Muscle layer of duodenum (tissue), 2 donors: ENCODE measurements at regions not wholly inside any gene's neighbourhood (a gene's known extent, or its start where the extent isn't known, plus 50 kb on each side); places are given as distances from the start of the nearest gene placed in this dataset.

ENCODE experiments used
- H3K27ac ChIP-seq: one replicate; pipeline ENCODE4 v1.7.0; 2013; ENCODE audit warnings: mild to moderate bottlenecking, low read length
- H3K27me3 ChIP-seq: one replicate; pipeline ENCODE4 v1.7.0; 2013; ENCODE audit warnings: low read depth, mild to moderate bottlenecking, control low read depth, low read length
- H3K36me3 ChIP-seq, 2 donors: one replicate each; pipeline ENCODE4 v1.7.0; 2013; ENCODE audit warnings: low read length in 2 of 2, control low read depth in 1 of 2, mild to moderate bottlenecking in 1 of 2; ENCODE audit not compliant: insufficient read depth in 2 of 2, control insufficient read depth in 1 of 2
- H3K4me1 ChIP-seq, 2 donors: one replicate each; pipeline ENCODE4 v1.7.0; 2013; ENCODE audit warnings: low read length in 2 of 2, mild to moderate bottlenecking in 2 of 2, control low read depth in 1 of 2, moderate library complexity in 1 of 2; ENCODE audit not compliant: insufficient read depth in 2 of 2, control insufficient read depth in 1 of 2
- H3K4me3 ChIP-seq, 2 donors: one replicate each; pipeline ENCODE4 v1.7.0; 2013; ENCODE audit warnings: low read length in 2 of 2, low read depth in 1 of 2, mild to moderate bottlenecking in 1 of 2
- H3K9me3 ChIP-seq, 2 donors: one replicate each; pipeline ENCODE4 v1.7.0; 2013; ENCODE audit warnings: low read length in 2 of 2, control low read depth in 1 of 2, mild to moderate bottlenecking in 1 of 2; ENCODE audit not compliant: control insufficient read depth in 1 of 2
- donor health status: healthy.

GRCh38 chr2:226001716-226002115, 602.2 kb downstream of the NYAP2 start:
- H3K27ac ChIP-seq = no peak overlapping the region
- H3K36me3 ChIP-seq = no peaks in the 10 kb centered on the region
- no peaks in the 10 kb centered on the region for H3K9me3 ChIP-seq
- H3K4me3 ChIP-seq = no peak overlapping the region
- no peaks in the 10 kb centered on the region for H3K4me1 ChIP-seq
- no peaks in the 10 kb centered on the region for H3K27me3 ChIP-seq

GRCh38 chr2:225999692-226000091, 600.2 kb downstream of the NYAP2 start:
- Histone ChIP-seq H3K4me3 (no peak overlapping the region), H3K4me1 (peaks cover 0 to 3% of the 10 kb centered on the region in 2 donors), H3K36me3 (no peaks in the 10 kb centered on the region), H3K27ac (no peak overlapping the region), H3K27me3 (no peaks in the 10 kb centered on the region), H3K9me3 (no peaks in the 10 kb centered on the region)

DNA sequence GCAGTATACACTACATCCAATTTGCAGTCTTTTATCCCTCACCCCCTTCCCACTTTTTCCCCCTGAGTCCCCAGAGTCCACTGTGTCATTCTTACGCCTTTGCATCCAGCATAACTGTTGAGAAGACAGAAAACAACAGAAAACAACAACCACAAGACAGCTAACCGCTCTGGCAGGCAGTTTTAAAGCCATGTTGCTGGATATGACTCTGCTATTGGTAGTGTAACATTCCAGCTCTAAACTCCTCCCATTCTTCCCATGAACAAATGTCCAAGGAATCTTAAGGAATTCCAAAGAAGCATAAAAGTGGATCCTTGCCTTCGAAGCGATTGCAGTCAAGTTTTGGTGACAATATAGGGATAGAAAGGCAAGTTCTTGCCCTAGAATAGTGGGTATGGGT, 599.1 kb downstream of the NYAP2 start:
- Histone ChIP-seq H3K4me3 (no peak overlapping the region), H3K27ac (no peak overlapping the region), H3K27me3 (no peaks in the 10 kb centered on the region), H3K36me3 (no peaks in the 10 kb centered on the region), H3K9me3 (no peaks in the 10 kb centered on the region), H3K4me1 (peaks cover 0 to 3% of the 10 kb centered on the region in 2 donors)

- Histone ChIP-seq H3K4me1 (peaks cover 0 to 3% of the 10 kb centered on the region in 2 donors), H3K27me3 (no peaks in the 10 kb centered on the region), H3K9me3 (no peaks in the 10 kb centered on the region), H3K36me3 (no peaks in the 10 kb centered on the region), H3K4me3 (no peak overlapping the region), H3K27ac (no peak overlapping the region)
Observed at GRCh38 chr2:225998116-225998515, 598.6 kb downstream of the NYAP2 start.

DNA sequence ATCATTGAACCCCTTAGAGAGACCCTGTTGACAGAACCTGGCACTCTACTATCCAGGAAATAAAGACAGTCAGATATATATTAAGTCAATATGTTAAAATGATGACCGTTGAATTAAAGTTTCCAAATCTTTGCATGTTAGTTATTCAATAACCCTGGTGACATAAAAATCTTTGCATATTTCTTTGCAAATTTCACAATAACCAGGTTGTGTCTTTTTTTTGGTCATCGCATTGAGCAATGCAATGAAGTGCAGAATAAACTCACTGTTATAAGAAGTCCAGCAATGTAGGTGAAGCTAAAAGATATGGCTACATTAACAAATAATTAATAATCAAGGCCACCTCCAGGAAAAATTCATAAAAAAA, 596.9 kb downstream of the NYAP2 start:
- Histone ChIP-seq H3K27me3 (no peaks in the 10 kb centered on the region), H3K9me3 (no peaks in the 10 kb centered on the region), H3K4me3 (no peak overlapping the region), H3K36me3 (no peaks in the 10 kb centered on the region), H3K27ac (no peak overlapping the region), H3K4me1 (peaks cover 0 to 3% of the 10 kb centered on the region in 2 donors)

DNA sequence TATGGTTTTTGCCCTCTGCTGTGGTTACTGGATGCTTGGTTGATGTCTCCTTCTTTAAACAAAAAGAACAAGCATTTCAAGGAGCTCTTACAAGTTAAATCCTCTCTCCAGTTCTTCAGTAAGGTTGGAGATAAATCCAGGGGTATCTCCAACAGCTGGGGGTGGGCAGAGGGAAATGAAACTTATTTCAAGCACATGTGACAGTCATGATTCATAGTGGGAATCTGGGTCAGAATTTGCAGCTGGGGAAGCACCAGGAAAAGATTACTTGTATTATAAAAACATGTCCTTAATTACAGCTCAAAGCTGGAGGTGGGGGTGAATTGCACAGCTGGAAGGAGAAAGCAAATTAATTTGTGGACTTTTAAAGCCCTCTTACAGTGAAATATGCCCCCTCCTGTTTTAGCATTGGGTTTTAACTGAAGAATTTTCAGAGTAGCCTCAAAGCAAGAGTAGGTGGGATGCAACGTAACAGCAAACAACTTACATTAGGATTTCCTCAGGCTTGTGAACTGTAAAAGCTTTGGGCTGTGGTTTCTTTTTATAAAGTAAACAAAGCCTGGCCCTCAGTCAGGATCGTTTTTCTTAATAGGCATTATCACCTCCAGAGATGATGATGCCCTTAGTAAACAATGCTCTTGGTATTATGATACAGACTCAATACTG, 596.4 kb downstream of the NYAP2 start:
- Histone ChIP-seq H3K4me1 (peaks cover 0 to 3% of the 10 kb centered on the region in 2 donors), H3K9me3 (no peaks in the 10 kb centered on the region), H3K27me3 (no peaks in the 10 kb centered on the region), H3K36me3 (no peaks in the 10 kb centered on the region), H3K4me3 (no peak overlapping the region), H3K27ac (no peak overlapping the region)

DNA sequence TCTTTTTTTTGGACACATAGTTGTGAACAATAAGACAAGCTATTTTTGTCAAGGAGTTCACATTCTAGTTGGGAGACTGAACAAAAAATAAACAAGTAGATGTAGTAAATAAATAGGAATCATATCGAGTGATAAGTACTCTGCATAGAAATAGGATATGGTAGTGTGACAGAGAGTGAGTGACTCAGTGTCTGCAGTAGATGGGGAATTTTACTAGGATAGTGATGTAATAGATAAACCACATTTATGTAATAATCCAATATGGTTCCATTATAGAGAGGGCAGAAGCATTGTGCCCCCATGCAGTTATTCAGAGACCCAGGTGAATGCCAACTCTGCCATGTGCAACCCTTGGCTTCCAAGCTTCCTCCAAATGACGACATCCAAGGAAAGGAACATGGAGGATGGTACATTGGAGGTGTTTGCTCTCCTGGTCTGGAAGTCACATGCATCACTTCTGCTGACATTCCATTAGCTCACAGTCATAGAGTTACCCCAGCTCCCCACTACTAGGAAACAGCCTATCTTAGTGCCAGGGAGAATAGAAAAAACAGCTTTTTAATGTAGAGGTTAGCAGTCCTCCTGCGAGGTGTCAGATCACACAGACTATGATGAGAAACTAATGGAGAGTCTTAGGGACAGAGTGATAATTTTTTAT, 595.4 kb downstream of the NYAP2 start:
- Histone ChIP-seq H3K36me3 (no peaks in the 10 kb centered on the region), H3K4me1 (peaks cover 0 to 3% of the 10 kb centered on the region in 2 donors), H3K27ac (no peak overlapping the region), H3K9me3 (no peaks in the 10 kb centered on the region), H3K27me3 (no peaks in the 10 kb centered on the region), H3K4me3 (no peak overlapping the region)

DNA sequence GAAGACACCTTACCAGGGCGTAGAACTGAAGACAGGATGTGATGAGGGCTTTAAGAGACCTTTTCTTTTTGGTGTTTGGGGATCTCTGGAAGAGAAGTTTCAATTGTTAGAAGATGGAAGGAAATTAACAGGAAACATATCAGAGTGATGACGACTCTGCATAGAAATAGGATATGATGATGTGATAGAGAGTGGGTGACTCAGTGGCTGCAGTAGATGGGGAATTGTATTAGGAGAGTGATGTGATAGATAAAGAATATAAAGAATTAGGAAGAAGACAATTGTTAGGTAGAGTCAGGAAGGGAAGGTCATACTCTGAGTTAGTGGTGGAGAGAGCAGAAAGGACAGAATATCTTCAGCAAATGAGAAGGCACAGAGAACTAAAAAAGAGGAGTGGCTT, 593.9 kb downstream of the NYAP2 start:
- no peaks in the 10 kb centered on the region for H3K27me3 ChIP-seq
- no peaks in the 10 kb centered on the region for H3K36me3 ChIP-seq
- peaks cover 0 to 3% of the 10 kb centered on the region in 2 donors for H3K4me1 ChIP-seq
- no peak overlapping the region for H3K27ac ChIP-seq
- H3K9me3 ChIP-seq = no peaks in the 10 kb centered on the region
- H3K4me3 ChIP-seq = no peak overlapping the region

- H3K4me1 ChIP-seq = no peaks in the 10 kb centered on the region
- H3K9me3 ChIP-seq = no peaks in the 10 kb centered on the region
- no peaks in the 10 kb centered on the region for H3K27me3 ChIP-seq
- no peaks in the 10 kb centered on the region for H3K36me3 ChIP-seq
- no peak overlapping the region for H3K27ac ChIP-seq
- H3K4me3 ChIP-seq = no peak overlapping the region
Observed at GRCh38 chr2:225989809-225990208, 590.3 kb downstream of the NYAP2 start.

- Histone ChIP-seq H3K27ac (no peak overlapping the region), H3K4me3 (no peak overlapping the region), H3K27me3 (no peaks in the 10 kb centered on the region), H3K4me1 (no peaks in the 10 kb centered on the region), H3K9me3 (peaks cover 0 to 6% of the 10 kb centered on the region in 2 donors), H3K36me3 (no peaks in the 10 kb centered on the region)
Observed at GRCh38 chr2:225980372-225980771, 580.9 kb downstream of the NYAP2 start.

DNA sequence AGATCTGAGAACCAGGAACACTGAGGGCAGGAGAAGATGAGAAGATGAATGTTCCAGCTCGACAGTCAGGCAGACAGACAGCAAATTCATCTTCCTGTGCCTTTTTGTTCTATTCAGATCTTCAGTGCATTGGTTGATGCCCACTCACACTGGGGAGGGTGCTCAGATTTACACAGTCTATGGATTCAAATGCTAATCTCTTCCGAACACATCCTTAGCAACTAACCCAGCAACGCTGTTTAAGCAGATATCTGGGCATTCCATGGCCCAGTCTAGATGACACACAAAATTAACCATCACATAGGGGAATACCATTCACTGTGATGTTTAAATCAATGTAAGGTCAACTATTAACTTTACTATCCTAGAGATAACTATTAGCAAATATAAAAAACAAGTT, 571.9 kb downstream of the NYAP2 start:
- Histone ChIP-seq H3K9me3 (no peaks in the 10 kb centered on the region), H3K4me1 (no peaks in the 10 kb centered on the region), H3K36me3 (no peaks in the 10 kb centered on the region), H3K4me3 (no peak overlapping the region), H3K27ac (no peak overlapping the region), H3K27me3 (no peaks in the 10 kb centered on the region)

DNA sequence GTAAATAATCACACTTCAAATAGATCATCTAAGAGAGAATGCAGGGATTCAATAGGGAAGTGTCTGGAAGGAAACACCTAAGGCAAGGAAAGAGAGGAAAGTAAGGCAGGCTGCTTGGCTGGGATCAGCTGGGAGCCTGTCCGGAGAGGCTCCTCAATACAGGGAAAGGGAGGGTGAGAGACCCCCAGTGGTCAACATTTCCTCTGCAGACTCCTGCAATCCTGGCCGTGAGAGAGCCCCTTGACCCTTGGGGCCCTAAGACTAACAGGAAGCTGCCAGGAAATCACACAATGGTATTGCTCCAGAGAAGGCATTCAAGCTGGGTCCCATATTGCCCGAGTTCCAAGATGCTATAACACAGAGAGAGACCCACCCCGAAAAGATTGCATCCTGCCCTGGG, 549.4 kb downstream of the NYAP2 start:
- no peaks in the 10 kb centered on the region for H3K36me3 ChIP-seq
- H3K4me3 ChIP-seq = no peak overlapping the region
- no peaks in the 10 kb centered on the region for H3K27me3 ChIP-seq
- H3K9me3 ChIP-seq = peaks cover 5 to 15% of the 10 kb centered on the region in 2 donors
- H3K4me1 ChIP-seq = no peaks in the 10 kb centered on the region
- no peak overlapping the region for H3K27ac ChIP-seq
